Panc1 (cell line): ENCODE measurements at regions not wholly inside any gene's neighbourhood (a gene's known extent, or its start where the extent isn't known, plus 50 kb on each side); places are given as distances from the start of the nearest gene placed in this dataset.

Source experiments
- ATAC-seq: fragments of 200-7000 bp; cut with Tn5 transposase; 2 replicates; pipeline ENCODE4 v1.9.1; 2020; ENCODE audit warnings: mild to moderate bottlenecking, moderate library complexity
- BruUV-seq: library from RNA; stranded (reverse); fragments of 400-500 nt; replicated peaks from 2 replicates; lab custom pipeline; 2021; lab: Mats Ljungman, UMichigan
- CTCF ChIA-PET: fragments of 300-600 bp; sonication (Branson Sonifier 250); formaldehyde crosslinking; loops from one replicate; lab custom pipeline; 2022; ENCODE audit warnings: antibody characterized with exemption; lab: Charles Lee
- POLR2A ChIA-PET: fragments of 300-600 bp; sonication (Branson Sonifier 250); formaldehyde crosslinking; loops from one replicate; lab custom pipeline; 2022; ENCODE audit warnings: antibody characterized with exemption; lab: Charles Lee
- DNase-seq: peaks from one replicate; pipeline ENCODE4 v3.0.0-alpha.2; 2010; ENCODE audit warnings: low read depth, low spot score
- H3K27ac ChIP-seq: 2 replicates; pipeline ENCODE4 v1.5.1; 2011; ENCODE audit warnings: mild to moderate bottlenecking, low read length, inconsistent platforms
- H3K27me3 ChIP-seq: fragments of 200-500 bp; sonication (Bioruptor generic); 2 replicates; pipeline ENCODE4 v1.6.0; 2014; ENCODE audit warnings: low read length, inconsistent platforms; ENCODE audit not compliant: control insufficient read depth, insufficient read depth
- H3K36me3 ChIP-seq: fragments of 200-500 bp; sonication (Bioruptor generic); 2 replicates; pipeline ENCODE4 v1.5.1; 2014; ENCODE audit warnings: inconsistent platforms, mild to moderate bottlenecking, low read length, moderate library complexity; ENCODE audit not compliant: control insufficient read depth, insufficient read depth
- H3K4me1 ChIP-seq: 2 replicates; pipeline ENCODE4 v1.5.1; 2011; ENCODE audit warnings: inconsistent platforms, mild to moderate bottlenecking, low read length, moderate library complexity; ENCODE audit not compliant: control insufficient read depth, insufficient read depth
- H3K4me3 ChIP-seq, 2 experiments: 2 replicates each; pipeline ENCODE4 v1.5.1; 2011 to 2012; ENCODE audit warnings: low read depth in 2 of 2, low read length in 2 of 2, mild to moderate bottlenecking in 2 of 2, inconsistent platforms in 1 of 2, moderate library complexity in 1 of 2
- H3K9me3 ChIP-seq: fragments of 200-500 bp; sonication (Bioruptor generic); 2 replicates; pipeline ENCODE4 v1.5.1; 2014; ENCODE audit warnings: low read depth, mild to moderate bottlenecking, inconsistent platforms, low read length, moderate library complexity; ENCODE audit not compliant: control insufficient read depth, insufficient read depth
- CTCF ChIP-seq: fragments of 450-650 bp; IDR thresholded peaks from 2 replicates; pipeline ENCODE4 v1.5.1; 2017; ENCODE audit warnings: mild to moderate bottlenecking
- POLR2AphosphoS5 ChIP-seq: IDR thresholded peaks from 2 replicates; pipeline ENCODE4 v1.6.1; 2012; ENCODE audit warnings: mild to moderate bottlenecking, low read depth, low read length, moderate library complexity
- REST ChIP-seq, 2 experiments: IDR thresholded peaks; 2 replicates each; pipeline ENCODE4 v1.6.1; 2011 to 2012; ENCODE audit warnings: low read depth in 2 of 2, control low read depth in 1 of 2, low read length in 1 of 2, mild to moderate bottlenecking in 1 of 2, moderate library complexity in 1 of 2; ENCODE audit not compliant: insufficient read depth in 1 of 2
- SIN3A ChIP-seq: IDR thresholded peaks from 2 replicates; pipeline ENCODE4 v1.6.1; 2012; ENCODE audit warnings: low read depth, mild to moderate bottlenecking, low read length, moderate library complexity, borderline replicate concordance; ENCODE audit not compliant: insufficient read depth
- TCF7L2 ChIP-seq: IDR thresholded peaks from 2 replicates; pipeline ENCODE4 v1.6.1; 2011; ENCODE audit warnings: mild to moderate bottlenecking, low read depth, low read length, inconsistent platforms
- in situ Hi-C: cut with HindIII; loops from 2 replicates; pipeline ENCODE4 v1.10.0; 2016; ENCODE audit warnings: low sequenced_read_pairs, low pct_unique_long_range_greater_than_20kb
- intact Hi-C: fragments of 100-400 bp; cut with micrococcal nuclease; formaldehyde crosslinking; loops from one replicate; pipeline ENCODE4 v1.10.0; 2022; ENCODE audit not compliant: unreplicated experiment

GRCh38 chr4:157932936-157933335, 239.9 kb downstream of the GASK1B start:
- intact Hi-C loops (no loop called here), in situ Hi-C loops (no loop called here)
- no peak for TF ChIP-seq SIN3A
- DNase-seq (no peak), ATAC-seq (no peak)
- ChIA-PET CTCF (no interaction called here), POLR2A (no interaction called here)
- Histone ChIP-seq H3K4me1 (no peaks in the 10 kb centered on the region), H3K27ac (no peak overlapping the region), H3K27me3 (no peaks in the 10 kb centered on the region), H3K4me3 (no peak overlapping the region), H3K36me3 (no peaks in the 10 kb centered on the region), H3K9me3 (no peaks in the 10 kb centered on the region)
- no TSS peak for BruUV-seq

GRCh38 chr4:157929486-157929885, 243.3 kb downstream of the GASK1B start:
- H3K36me3 ChIP-seq = no peaks in the 10 kb centered on the region
- TF ChIP-seq POLR2AphosphoS5 (no peak), CTCF (no peak), SIN3A (no peak), REST (IDR thresholded peaks at IDR 0.05; ENCODE audit: insufficient read depth in 1 of 2, low read depth in 2 of 2, low read length in 1 of 2) (no peak), TCF7L2 (no peak)
- H3K27ac ChIP-seq = no peak overlapping the region
- no peaks in the 10 kb centered on the region for H3K9me3 ChIP-seq
- in situ Hi-C loops = no loop called here
- DNase-seq (no peak), ATAC-seq (no peak)
- no TSS peak for BruUV-seq
- no peaks in the 10 kb centered on the region for H3K4me1 ChIP-seq
- CTCF ChIA-PET = no interaction called here
- H3K27me3 ChIP-seq = no peaks in the 10 kb centered on the region
- POLR2A ChIA-PET = no interaction called here
- no peak overlapping the region for H3K4me3 ChIP-seq
- intact Hi-C loops = no loop called here

GRCh38 chr4:157918036-157918832, 254.6 kb downstream of the GASK1B start:
- DNase-seq = no peak
- no peaks in the 10 kb centered on the region for H3K9me3 ChIP-seq
- no peaks in the 10 kb centered on the region for H3K27me3 ChIP-seq
- intact Hi-C loops = no loop called here
- TF ChIP-seq TCF7L2 = no peak
- no peak for TF ChIP-seq REST (IDR thresholded peaks at IDR 0.05; ENCODE audit: insufficient read depth in 1 of 2, low read depth in 2 of 2, low read length in 1 of 2)
- no peak for TF ChIP-seq POLR2AphosphoS5
- no peak for TF ChIP-seq CTCF
- no peak for TF ChIP-seq SIN3A
- ChIA-PET CTCF (no interaction called here), POLR2A (no interaction called here)
- in situ Hi-C loops = no loop called here
- no peak for ATAC-seq
- no peaks in the 10 kb centered on the region for H3K4me1 ChIP-seq
- no peak overlapping the region for H3K4me3 ChIP-seq
- no TSS peak for BruUV-seq
- no peaks in the 10 kb centered on the region for H3K36me3 ChIP-seq
- no peak overlapping the region for H3K27ac ChIP-seq
